CD4-positive, alpha-beta T cell treated with Interferon alpha-2 for 1 hour (primary cell): ENCODE measurements at regions not wholly inside any gene's neighbourhood (a gene's known extent, or its start where the extent isn't known, plus 50 kb on each side); places are given as distances from the start of the nearest gene placed in this dataset.

ENCODE experiments used
- DNase-seq, 2 donors: peaks; one replicate each; pipeline ENCODE4 v3.0.0-alpha.2; 2020 to 2022

- DNase-seq = no peak
These were observed 146.6 kb downstream of the AASDH start for GRCh38 chr4:56240554-56241174.

- no peak for DNase-seq
These were observed 149.0 kb downstream of the AASDH start for GRCh38 chr4:56238251-56238650.

GRCh38 chr4:56235725-56236124 is 151.6 kb downstream of the AASDH start:
- DNase-seq = no peak

GRCh38 chr4:56235011-56235410 is 152.3 kb downstream of the AASDH start:
- no peak for DNase-seq

GRCh38 chr4:56234098-56234497 is 153.2 kb downstream of the AASDH start:
- DNase-seq = no peak

- DNase-seq = no peak
These were observed 155.9 kb downstream of the AASDH start for GRCh38 chr4:56231410-56231809.

GRCh38 chr4:56229947-56230346 is 157.3 kb downstream of the AASDH start:
- DNase-seq = no peak

GRCh38 chr4:56227301-56227835 is 159.9 kb downstream of the AASDH start:
- no peak for DNase-seq

GRCh38 chr4:56226579-56226978 is 160.7 kb downstream of the AASDH start:
- no peak for DNase-seq

GRCh38 chr4:56224641-56225040 is 162.7 kb downstream of the AASDH start:
- DNase-seq = no peak

GRCh38 chr4:56222514-56222913 is 164.8 kb downstream of the AASDH start:
- DNase-seq = no peak

- DNase-seq = no peak
These were observed 167.0 kb downstream of the AASDH start for GRCh38 chr4:56220261-56220660.

GRCh38 chr4:56219447-56219846 is 167.8 kb downstream of the AASDH start:
- no peak for DNase-seq

- DNase-seq = no peak
These were observed 168.9 kb downstream of the AASDH start for GRCh38 chr4:56218230-56218895.

- no peak for DNase-seq
These were observed 169.9 kb downstream of the AASDH start for GRCh38 chr4:56217343-56217890.

- DNase-seq = no peak
These were observed 171.4 kb downstream of the AASDH start for GRCh38 chr4:56215901-56216300.

- DNase-seq = no peak
These were observed 172.0 kb downstream of the AASDH start for GRCh38 chr4:56215141-56215783.

- no peak for DNase-seq
These were observed 173.7 kb downstream of the AASDH start for GRCh38 chr4:56213543-56213942.

GRCh38 chr4:56212774-56213173 is 174.5 kb downstream of the AASDH start:
- DNase-seq = no peak

- DNase-seq = no peak
These were observed 176.1 kb downstream of the AASDH start for GRCh38 chr4:56211202-56211601.

- DNase-seq = no peak
These were observed 176.9 kb downstream of the AASDH start for GRCh38 chr4:56210397-56210796.

- no peak for DNase-seq
These were observed 177.5 kb downstream of the AASDH start for GRCh38 chr4:56209767-56210166.

GRCh38 chr4:56208103-56208502 is 179.2 kb downstream of the AASDH start:
- DNase-seq = no peak

- DNase-seq = no peak
These were observed 181.0 kb downstream of the AASDH start for GRCh38 chr4:56206258-56206657.
